Mesenchymal stem cell (in vitro differentiated cells and primary cell): ENCODE measurements at regions not wholly inside any gene's neighbourhood (a gene's known extent, or its start where the extent isn't known, plus 50 kb on each side); places are given as distances from the start of the nearest gene placed in this dataset.

Source experiments
- DNase-seq: peaks from one replicate; pipeline ENCODE4 v3.0.0-alpha.2; 2013
- H2AFZ ChIP-seq: one replicate; pipeline ENCODE4 v1.6.1; 2013; ENCODE audit warnings: low read depth, mild to moderate bottlenecking, control low read depth, inconsistent platforms, low read length, moderate library complexity
- H2AK5ac ChIP-seq: 2 replicates; pipeline ENCODE4 v1.6.1; 2013; ENCODE audit warnings: low read length, moderate library complexity, mild to moderate bottlenecking, inconsistent platforms; ENCODE audit not compliant: severe bottlenecking
- H2BK120ac ChIP-seq: one replicate; pipeline ENCODE4 v1.6.1; 2013; ENCODE audit warnings: low read depth, mild to moderate bottlenecking, inconsistent platforms, low read length, moderate library complexity
- H2BK12ac ChIP-seq, 2 experiments: one replicate each; pipeline ENCODE4 v1.6.1; 2013; ENCODE audit warnings: inconsistent platforms in 2 of 2, low read length in 2 of 2, mild to moderate bottlenecking in 2 of 2, moderate library complexity in 2 of 2, control low read depth in 1 of 2
- H2BK15ac ChIP-seq: one replicate; pipeline ENCODE4 v1.6.1; 2013; ENCODE audit warnings: mild to moderate bottlenecking, low read depth, inconsistent platforms; ENCODE audit not compliant: poor library complexity, severe bottlenecking
- H2BK5ac ChIP-seq: 2 replicates; pipeline ENCODE4 v1.6.1; 2013; ENCODE audit warnings: low read depth, mild to moderate bottlenecking, low read length, control low read depth, inconsistent platforms; ENCODE audit not compliant: poor library complexity, severe bottlenecking
- H3K14ac ChIP-seq, 2 experiments: one replicate each; pipeline ENCODE4 v1.6.1; 2013; ENCODE audit warnings: inconsistent platforms in 2 of 2, low read length in 2 of 2, control low read depth in 1 of 2, mild to moderate bottlenecking in 1 of 2, moderate library complexity in 1 of 2
- H3K18ac ChIP-seq, 2 experiments: one replicate each; pipeline ENCODE4 v1.6.1; 2013; ENCODE audit warnings: inconsistent platforms in 2 of 2, low read length in 2 of 2, control low read depth in 1 of 2, low read depth in 1 of 2, mild to moderate bottlenecking in 1 of 2
- H3K23ac ChIP-seq, 2 experiments: one replicate each; pipeline ENCODE4 v1.6.1; 2013; ENCODE audit warnings: inconsistent platforms in 2 of 2, low read length in 2 of 2, mild to moderate bottlenecking in 2 of 2, moderate library complexity in 2 of 2, control low read depth in 1 of 2
- H3K27ac ChIP-seq: 2 replicates; pipeline ENCODE4 v1.5.1; 2013; ENCODE audit warnings: mild to moderate bottlenecking, moderate library complexity, low read length, control low read depth, inconsistent platforms; ENCODE audit not compliant: poor library complexity, severe bottlenecking
- H3K27me3 ChIP-seq, 2 experiments: 2 replicates each; pipeline versions ENCODE4 v1.6.1 to v1.7.0; 2013; ENCODE audit warnings: low read length in 2 of 2, mild to moderate bottlenecking in 2 of 2, moderate library complexity in 2 of 2, control low read depth in 1 of 2, inconsistent platforms in 1 of 2; ENCODE audit not compliant: control insufficient read depth in 1 of 2, insufficient read depth in 1 of 2
- H3K36me3 ChIP-seq, 2 experiments: 2 replicates each; pipeline versions ENCODE4 v1.6.1 to v1.7.0; 2013; ENCODE audit warnings: low read length in 2 of 2, control low read depth in 1 of 2, inconsistent platforms in 1 of 2, low read depth in 1 of 2, mild to moderate bottlenecking in 1 of 2; ENCODE audit not compliant: insufficient read depth in 2 of 2, control insufficient read depth in 1 of 2
- H3K4ac ChIP-seq, 2 experiments: one replicate each; pipeline ENCODE4 v1.6.1; 2013; ENCODE audit warnings: inconsistent platforms in 2 of 2, low read length in 2 of 2, mild to moderate bottlenecking in 2 of 2, moderate library complexity in 2 of 2, control low read depth in 1 of 2, low read depth in 1 of 2
- H3K4me1 ChIP-seq: 2 replicates; pipeline ENCODE4 v1.6.1; 2013; ENCODE audit warnings: low read depth, low read length, control low read depth; ENCODE audit not compliant: control insufficient read depth, insufficient read depth
- H3K4me2 ChIP-seq: 2 replicates; pipeline ENCODE4 v1.6.1; 2013; ENCODE audit warnings: low read length, mild to moderate bottlenecking, inconsistent platforms; ENCODE audit not compliant: poor library complexity, severe bottlenecking
- H3K4me3 ChIP-seq, 2 experiments: 2 replicates each; pipeline versions ENCODE4 v1.5.1 to v1.7.0; 2013; ENCODE audit warnings: low read length in 2 of 2, mild to moderate bottlenecking in 2 of 2, control low read depth in 1 of 2, low read depth in 1 of 2; ENCODE audit not compliant: insufficient read depth in 1 of 2
- H3K79me1 ChIP-seq: replicated peaks from 2 replicates; pipeline ENCODE4 v1.6.1; 2013; ENCODE audit warnings: mild to moderate bottlenecking, control low read depth, low read length, inconsistent platforms; ENCODE audit not compliant: poor library complexity, severe bottlenecking
- H3K9ac ChIP-seq: 2 replicates; pipeline ENCODE4 v1.7.0; 2013; ENCODE audit warnings: mild to moderate bottlenecking, low read length, moderate library complexity
- H3K9me3 ChIP-seq: 2 replicates; pipeline ENCODE4 v1.7.0; 2013; ENCODE audit warnings: mild to moderate bottlenecking, low read length; ENCODE audit not compliant: control insufficient read depth
- H4K8ac ChIP-seq: one replicate; pipeline ENCODE4 v1.6.1; 2013; ENCODE audit warnings: inconsistent platforms, mild to moderate bottlenecking, low read length, moderate library complexity
- H4K91ac ChIP-seq: one replicate; pipeline ENCODE4 v1.6.1; 2013; ENCODE audit warnings: mild to moderate bottlenecking, low read length, inconsistent platforms
- WGBS: methylation state at CpG from one replicate; pipeline ENCODE4 v1.1.7; 2013; ENCODE audit warnings: mixed read lengths; 5-methylcytosine and 5-hydroxymethylcytosine counted together

DNA sequence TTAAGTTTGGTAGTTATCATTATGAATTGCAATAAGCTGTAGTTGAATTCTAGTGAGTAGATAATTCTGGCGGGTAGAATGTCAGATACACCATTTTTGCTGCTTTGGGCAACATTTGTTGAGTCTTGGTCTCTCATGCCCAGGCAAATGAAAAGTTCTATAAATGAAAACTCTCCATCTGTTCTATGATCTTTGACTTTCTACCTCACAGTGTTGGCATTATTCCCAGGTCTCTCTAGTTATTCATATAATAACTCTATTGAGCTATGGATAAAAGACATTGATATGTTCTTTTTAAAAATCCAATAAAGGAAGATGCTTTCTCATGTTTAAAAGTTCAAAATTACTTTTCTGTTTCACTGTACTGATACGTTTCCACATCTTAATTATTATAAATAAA lies 415.3 kb upstream of the SEMA3D start:
- no peak overlapping the region for H3K9ac ChIP-seq
- no peak overlapping the region for H2BK120ac ChIP-seq
- H3K4ac ChIP-seq, result no peak overlapping the region
- no peak overlapping the region for H2BK5ac ChIP-seq
- no peak overlapping the region for H3K4me3 ChIP-seq
- H3K9me3 ChIP-seq, result no peaks in the 10 kb centered on the region
- H3K36me3 ChIP-seq, result no peaks in the 10 kb centered on the region
- no peak overlapping the region for H4K8ac ChIP-seq
- no peaks in the 10 kb centered on the region for H3K4me1 ChIP-seq
- no peak overlapping the region for H3K23ac ChIP-seq
- H2AK5ac ChIP-seq, result no peak overlapping the region
- no peaks in the 10 kb centered on the region for H3K27me3 ChIP-seq
- WGBS, result 100% methylated on average over 1 of the region's 2 CpGs
- no peak overlapping the region for H3K18ac ChIP-seq
- H2BK15ac ChIP-seq, result no peak overlapping the region
- H3K27ac ChIP-seq, result no peak overlapping the region
- H2AFZ ChIP-seq, result no peak overlapping the region
- H3K14ac ChIP-seq, result no peak overlapping the region
- H3K79me1 ChIP-seq, result no peaks in the 10 kb centered on the region
- no peak overlapping the region for H4K91ac ChIP-seq
- no peak overlapping the region for H2BK12ac ChIP-seq
- DNase-seq, result no peak
- H3K4me2 ChIP-seq, result no peak overlapping the region

DNA sequence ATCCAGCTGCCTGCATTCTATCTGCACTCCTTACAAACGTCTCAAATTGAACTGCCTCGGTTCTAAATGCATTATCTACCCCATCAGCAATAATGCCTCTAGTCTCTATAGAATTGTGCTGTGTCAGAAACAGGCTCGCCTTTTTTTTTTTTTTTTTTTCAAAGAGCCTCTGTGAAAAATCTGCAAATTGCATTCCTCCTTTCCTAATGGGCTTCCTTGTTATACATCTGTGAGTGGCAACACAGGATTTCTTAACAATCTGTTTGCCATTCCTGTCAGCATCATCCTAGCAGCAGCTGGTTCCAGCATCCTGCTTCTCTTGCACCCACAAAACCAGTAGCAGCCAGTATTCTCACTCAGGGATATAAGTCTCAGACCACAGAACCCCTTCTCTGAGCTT lies 413.5 kb upstream of the SEMA3D start:
- Histone ChIP-seq H3K9ac (no peak overlapping the region), H3K4ac (no peak overlapping the region), H3K27me3 (no peaks in the 10 kb centered on the region), H3K27ac (no peak overlapping the region), H3K18ac (no peak overlapping the region), H3K14ac (no peak overlapping the region), H3K23ac (no peak overlapping the region), H2BK15ac (no peak overlapping the region), H2BK120ac (no peak overlapping the region), H3K79me1 (no peaks in the 10 kb centered on the region), H3K4me1 (no peaks in the 10 kb centered on the region), H3K9me3 (no peaks in the 10 kb centered on the region), H2BK12ac (no peak overlapping the region), H2AFZ (no peak overlapping the region), H3K36me3 (no peaks in the 10 kb centered on the region), H3K4me3 (no peak overlapping the region), H2AK5ac (no peak overlapping the region), H4K91ac (no peak overlapping the region), H4K8ac (no peak overlapping the region), H2BK5ac (no peak overlapping the region), H3K4me2 (no peak overlapping the region)
- peak; percentile 29 for DNase-seq
- WGBS, result 6% methylated on average over 3 of the region's 3 CpGs

DNA sequence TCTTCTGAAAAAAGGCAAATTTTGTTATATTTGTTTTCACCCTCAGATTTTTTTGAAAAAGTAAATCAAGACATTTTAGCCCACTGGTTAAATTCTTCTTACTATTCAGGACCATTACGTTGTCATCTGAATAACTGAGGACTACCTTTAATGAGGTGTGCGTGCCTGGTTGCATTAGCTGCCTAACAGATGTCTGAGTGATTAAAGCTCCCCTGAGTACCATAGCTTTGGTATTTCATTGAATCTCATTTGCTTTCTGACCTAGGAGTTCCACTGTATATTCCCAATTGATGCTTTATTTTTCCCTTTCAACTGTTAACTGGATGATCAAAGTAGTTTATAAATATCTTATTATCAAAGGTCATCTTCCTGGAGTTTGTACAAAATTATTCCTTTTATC lies 410.0 kb upstream of the SEMA3D start:
- H3K4ac ChIP-seq, result no peak overlapping the region
- no peak overlapping the region for H2BK15ac ChIP-seq
- no peak overlapping the region for H4K8ac ChIP-seq
- no peak overlapping the region for H3K9ac ChIP-seq
- H3K4me1 ChIP-seq, result no peaks in the 10 kb centered on the region
- no peak overlapping the region for H3K18ac ChIP-seq
- H2AFZ ChIP-seq, result no peak overlapping the region
- no peak overlapping the region for H3K4me2 ChIP-seq
- H3K27me3 ChIP-seq, result no peaks in the 10 kb centered on the region
- H2AK5ac ChIP-seq, result no peak overlapping the region
- no peaks in the 10 kb centered on the region for H3K36me3 ChIP-seq
- DNase-seq, result no peak
- no peak overlapping the region for H2BK120ac ChIP-seq
- H3K9me3 ChIP-seq, result no peaks in the 10 kb centered on the region
- no peaks in the 10 kb centered on the region for H3K79me1 ChIP-seq
- H4K91ac ChIP-seq, result no peak overlapping the region
- no peak overlapping the region for H3K14ac ChIP-seq
- no peak overlapping the region for H3K23ac ChIP-seq
- no peak overlapping the region for H3K27ac ChIP-seq
- H2BK12ac ChIP-seq, result no peak overlapping the region
- no peak overlapping the region for H2BK5ac ChIP-seq
- 94% methylated on average over 2 of the region's 2 CpGs for WGBS
- no peak overlapping the region for H3K4me3 ChIP-seq

DNA sequence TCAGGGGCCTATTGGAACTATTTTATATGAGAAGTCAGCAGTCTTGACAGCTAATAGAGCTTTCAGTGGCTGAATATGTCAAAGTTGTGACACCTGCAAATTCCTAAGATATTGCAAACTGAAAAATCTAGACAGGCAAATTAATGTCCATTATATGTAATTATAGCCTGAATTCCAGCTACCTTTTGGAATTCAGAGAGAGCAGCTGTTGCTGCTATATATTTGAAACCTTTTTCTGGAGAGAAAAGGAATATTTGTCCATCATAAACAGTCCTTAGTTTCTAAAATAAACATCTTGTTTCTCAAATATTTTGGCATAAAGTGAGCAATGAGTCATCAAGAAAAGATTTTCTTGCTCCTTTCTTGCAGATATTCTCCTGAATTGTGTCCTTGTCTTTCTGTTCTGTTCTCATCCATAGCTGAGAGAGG lies 408.9 kb upstream of the SEMA3D start:
- Histone ChIP-seq H3K27ac (no peak overlapping the region), H2BK120ac (no peak overlapping the region), H3K27me3 (no peaks in the 10 kb centered on the region), H2AK5ac (no peak overlapping the region), H2BK15ac (no peak overlapping the region), H3K4me3 (no peak overlapping the region), H3K9me3 (no peaks in the 10 kb centered on the region), H2BK5ac (no peak overlapping the region), H2AFZ (no peak overlapping the region), H4K8ac (no peak overlapping the region), H3K14ac (no peak overlapping the region), H3K4me2 (no peak overlapping the region), H3K18ac (no peak overlapping the region), H3K79me1 (no peaks in the 10 kb centered on the region), H3K9ac (no peak overlapping the region), H2BK12ac (no peak overlapping the region), H3K4me1 (no peaks in the 10 kb centered on the region), H4K91ac (no peak overlapping the region), H3K4ac (no peak overlapping the region), H3K36me3 (no peaks in the 10 kb centered on the region), H3K23ac (no peak overlapping the region)
- DNase-seq, result peak; percentile 22
